OCI-LY1 (cell line): ENCODE measurements at regions not wholly inside any gene's neighbourhood (a gene's known extent, or its start where the extent isn't known, plus 50 kb on each side); places are given as distances from the start of the nearest gene placed in this dataset.

ENCODE experiments used
- H2AFZ ChIP-seq: fragments of 200-600 bp; sonication (generic), shearing (Covaris generic); 2 replicates; pipeline ENCODE4 v1.6.0; 2014; ENCODE audit warnings: antibody characterized with exemption, mild to moderate bottlenecking, low read length
- H3F3A ChIP-seq: fragments of 200-600 bp; sonication (generic), shearing (Covaris generic); 2 replicates; pipeline ENCODE4 v1.6.0; 2014; ENCODE audit warnings: mild to moderate bottlenecking, antibody characterized with exemption, low read length, moderate library complexity; ENCODE audit not compliant: insufficient read depth
- H3K27ac ChIP-seq: fragments of 200-600 bp; sonication (generic); 2 replicates; pipeline ENCODE4 v1.5.1; 2014; ENCODE audit warnings: low read length, mixed run types, mild to moderate bottlenecking, low read depth; ENCODE audit not compliant: poor library complexity, severe bottlenecking
- H3K27me3 ChIP-seq: fragments of 200-600 bp; sonication (generic); 2 replicates; pipeline ENCODE4 v1.6.0; 2014; ENCODE audit warnings: antibody characterized with exemption, mild to moderate bottlenecking, low read length, moderate library complexity; ENCODE audit not compliant: insufficient read depth
- H3K36me3 ChIP-seq: fragments of 200-600 bp; sonication (generic); 2 replicates; pipeline ENCODE4 v1.6.1; 2014; ENCODE audit warnings: mild to moderate bottlenecking, antibody characterized with exemption, low read length, moderate library complexity, mixed read lengths; ENCODE audit not compliant: insufficient read depth
- H3K4me1 ChIP-seq: fragments of 200-600 bp; sonication (generic); 2 replicates; pipeline ENCODE4 v1.5.1; 2014; ENCODE audit warnings: mild to moderate bottlenecking, low read length, moderate library complexity; ENCODE audit not compliant: insufficient read depth, severe bottlenecking
- H3K4me2 ChIP-seq: fragments of 200-600 bp; sonication (generic), shearing (Covaris generic); 2 replicates; pipeline ENCODE4 v1.6.1; 2014; ENCODE audit warnings: low read length
- H3K4me3 ChIP-seq: fragments of 200-600 bp; sonication (generic); 2 replicates; pipeline ENCODE4 v1.5.1; 2014; ENCODE audit warnings: low read length, low read depth, mild to moderate bottlenecking, mixed read lengths; ENCODE audit not compliant: poor library complexity, severe bottlenecking
- H3K79me2 ChIP-seq: fragments of 200-600 bp; shearing (Covaris generic); 2 replicates; pipeline ENCODE4 v1.6.1; 2016; ENCODE audit warnings: mixed run types, low read length, mixed read lengths; ENCODE audit not compliant: insufficient read depth
- H3K9ac ChIP-seq: fragments of 200-600 bp; sonication (generic), shearing (Covaris generic); 2 replicates; pipeline ENCODE4 v1.6.1; 2014; ENCODE audit warnings: mild to moderate bottlenecking, low read length, mixed read lengths
- H3K9me2 ChIP-seq: fragments of 200-600 bp; sonication (generic), shearing (Covaris generic); 2 replicates; pipeline ENCODE4 v1.6.1; 2014; ENCODE audit warnings: low read depth, mild to moderate bottlenecking, low read length, mixed read lengths
- H3K9me3 ChIP-seq: fragments of 200-600 bp; shearing (Covaris generic); 2 replicates; pipeline ENCODE4 v1.6.1; 2014; ENCODE audit warnings: low read length, mixed read lengths
- H4K20me1 ChIP-seq: fragments of 200-600 bp; sonication (generic), shearing (Covaris generic); 2 replicates; pipeline ENCODE4 v1.6.0; 2016; ENCODE audit warnings: mild to moderate bottlenecking, low read length; ENCODE audit not compliant: insufficient read depth
- CTCF ChIP-seq: fragments of 200-600 bp; sonication (generic), shearing (Covaris generic); IDR thresholded peaks from 2 replicates; pipeline ENCODE4 v1.5.1; 2017; ENCODE audit warnings: mild to moderate bottlenecking, antibody characterized with exemption, low read length, moderate library complexity, mixed read lengths
- EZH2 ChIP-seq: fragments of 200-600 bp; sonication (generic), shearing (Covaris generic); IDR thresholded peaks from 2 replicates; pipeline ENCODE4 v1.8.0; 2017; ENCODE audit warnings: borderline replicate concordance, mixed run types, mild to moderate bottlenecking, antibody characterized with exemption, low read length, moderate library complexity, mixed read lengths

- Histone ChIP-seq H3K79me2 (no peaks in the 10 kb centered on the region), H4K20me1 (no peaks in the 10 kb centered on the region), H3K9ac (no peak overlapping the region), H3K36me3 (no peaks in the 10 kb centered on the region), H3K4me1 (no peaks in the 10 kb centered on the region), H3K9me2 (no peaks in the 10 kb centered on the region), H3F3A (no peaks in the 10 kb centered on the region), H2AFZ (no peak overlapping the region), H3K27me3 (no peaks in the 10 kb centered on the region), H3K9me3 (no peaks in the 10 kb centered on the region), H3K27ac (no peak overlapping the region), H3K4me3 (no peak overlapping the region), H3K4me2 (no peak overlapping the region)
- TF ChIP-seq EZH2 (no peak), CTCF (no peak)
Measured at GRCh38 chr2:195501746-195502145, 155.3 kb upstream of the SLC39A10 start.

GRCh38 chr2:195500879-195501278, 156.1 kb upstream of the SLC39A10 start:
- Histone ChIP-seq H3K27ac (no peak overlapping the region), H2AFZ (no peak overlapping the region), H3K79me2 (no peaks in the 10 kb centered on the region), H3K4me2 (no peak overlapping the region), H3K9ac (no peak overlapping the region), H3K9me3 (no peaks in the 10 kb centered on the region), H4K20me1 (no peaks in the 10 kb centered on the region), H3K4me3 (no peak overlapping the region), H3K9me2 (no peaks in the 10 kb centered on the region), H3K27me3 (no peaks in the 10 kb centered on the region), H3K4me1 (no peaks in the 10 kb centered on the region), H3K36me3 (no peaks in the 10 kb centered on the region), H3F3A (no peaks in the 10 kb centered on the region)
- TF ChIP-seq CTCF (no peak), EZH2 (no peak)

GRCh38 chr2:195498839-195499490, 158.1 kb upstream of the SLC39A10 start:
- H3K27ac ChIP-seq = no peak overlapping the region
- H4K20me1 ChIP-seq = no peaks in the 10 kb centered on the region
- H3K9ac ChIP-seq = no peak overlapping the region
- TF ChIP-seq EZH2 = no peak
- TF ChIP-seq CTCF = no peak
- H3K4me1 ChIP-seq = no peaks in the 10 kb centered on the region
- no peak overlapping the region for H3K4me2 ChIP-seq
- H3K4me3 ChIP-seq = no peak overlapping the region
- H3K9me3 ChIP-seq = no peaks in the 10 kb centered on the region
- no peaks in the 10 kb centered on the region for H3K27me3 ChIP-seq
- H3F3A ChIP-seq = no peaks in the 10 kb centered on the region
- H3K79me2 ChIP-seq = no peaks in the 10 kb centered on the region
- no peaks in the 10 kb centered on the region for H3K36me3 ChIP-seq
- H3K9me2 ChIP-seq = no peaks in the 10 kb centered on the region
- no peak overlapping the region for H2AFZ ChIP-seq
